Esophagus mucosa (tissue), 1 donor: ENCODE measurements at regions not wholly inside any gene's neighbourhood (a gene's known extent, or its start where the extent isn't known, plus 50 kb on each side); places are given as distances from the start of the nearest gene placed in this dataset.
"Not testable (repeated sequence)": the region's sequence is repeated elsewhere in the genome, so short reads cannot be mapped to it uniquely, and the experiment has no call there.

Experiments used
- ATAC-seq: fragments of 200-7000 bp; cut with Tn5 transposase; one replicate; pipeline ENCODE4 v1.9.1; 2020
- donor health status: DM: yes; HTN: yes; CAD: no.

DNA sequence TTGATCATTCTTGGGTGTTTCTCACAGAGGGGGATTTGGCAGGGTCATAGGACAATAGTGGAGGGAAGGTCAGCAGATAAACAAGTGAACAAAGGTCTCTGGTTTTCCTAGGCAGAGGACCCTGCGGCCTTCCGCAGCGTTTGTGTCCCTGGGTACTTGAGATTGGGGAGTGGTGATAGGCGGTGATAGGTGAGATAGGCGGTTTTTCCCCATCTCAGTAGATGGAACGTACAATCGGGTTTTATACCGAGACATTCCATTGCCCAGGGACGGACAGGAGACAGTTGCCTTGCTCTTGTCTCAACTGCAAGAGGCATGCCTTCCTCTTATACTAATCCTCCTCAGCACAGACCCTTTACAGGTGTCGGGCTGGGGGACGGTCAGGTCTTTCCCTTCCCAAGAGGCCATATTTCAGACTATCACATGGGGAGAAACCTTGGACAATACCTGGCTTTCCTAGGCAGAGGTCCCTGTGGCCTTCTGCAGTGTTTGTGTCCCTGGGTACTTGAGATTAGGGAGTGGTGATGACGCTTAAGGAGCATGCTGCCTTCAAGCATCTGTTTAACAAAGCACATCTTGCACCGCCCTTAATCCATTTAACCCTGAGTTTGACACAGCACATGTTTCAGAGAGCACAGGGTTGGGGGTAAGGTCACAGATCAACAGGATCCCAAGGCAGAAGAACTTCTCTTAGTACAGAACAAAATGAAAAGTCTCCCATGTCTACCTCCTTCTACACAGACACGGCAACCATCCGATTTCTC, 86.2 kb downstream of the OR2B2 start:
- ATAC-seq, result not testable (repeated sequence)

DNA sequence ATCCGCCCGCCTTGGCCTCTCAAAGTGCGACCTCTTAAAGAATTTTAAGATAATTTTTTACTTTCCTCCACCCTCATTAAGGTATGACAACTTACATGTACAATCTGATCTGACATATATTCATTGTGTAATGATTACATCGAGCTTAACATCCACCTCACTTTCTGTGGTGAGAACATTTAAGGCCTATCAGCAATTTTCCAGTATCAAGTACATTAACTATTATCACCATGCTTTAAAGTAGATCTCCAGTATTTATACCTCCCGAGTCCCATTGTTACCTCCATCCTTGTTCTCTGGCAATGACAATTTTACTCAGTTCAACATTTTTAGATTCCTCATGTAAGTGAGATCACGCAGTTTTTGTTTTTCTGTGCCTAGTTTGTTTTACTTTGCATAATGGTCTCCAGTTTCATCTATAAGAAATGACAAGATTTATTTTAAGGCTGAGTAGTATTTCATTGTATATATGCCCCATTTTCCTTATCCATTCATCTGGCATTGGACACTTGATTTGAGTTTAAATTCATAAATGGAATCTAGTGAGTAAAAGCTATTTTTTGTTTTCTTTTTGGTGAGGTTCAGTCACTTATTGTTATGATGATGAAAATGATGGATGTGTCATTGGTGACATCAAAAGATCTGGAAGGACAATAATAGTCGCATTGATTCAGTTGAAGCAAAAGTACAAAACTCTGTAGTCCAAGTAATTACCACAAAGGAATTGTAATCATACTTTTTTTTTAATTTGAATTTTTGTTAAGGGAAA, 87.0 kb downstream of the OR2B2 start:
- peak; percentile 32 for ATAC-seq

DNA sequence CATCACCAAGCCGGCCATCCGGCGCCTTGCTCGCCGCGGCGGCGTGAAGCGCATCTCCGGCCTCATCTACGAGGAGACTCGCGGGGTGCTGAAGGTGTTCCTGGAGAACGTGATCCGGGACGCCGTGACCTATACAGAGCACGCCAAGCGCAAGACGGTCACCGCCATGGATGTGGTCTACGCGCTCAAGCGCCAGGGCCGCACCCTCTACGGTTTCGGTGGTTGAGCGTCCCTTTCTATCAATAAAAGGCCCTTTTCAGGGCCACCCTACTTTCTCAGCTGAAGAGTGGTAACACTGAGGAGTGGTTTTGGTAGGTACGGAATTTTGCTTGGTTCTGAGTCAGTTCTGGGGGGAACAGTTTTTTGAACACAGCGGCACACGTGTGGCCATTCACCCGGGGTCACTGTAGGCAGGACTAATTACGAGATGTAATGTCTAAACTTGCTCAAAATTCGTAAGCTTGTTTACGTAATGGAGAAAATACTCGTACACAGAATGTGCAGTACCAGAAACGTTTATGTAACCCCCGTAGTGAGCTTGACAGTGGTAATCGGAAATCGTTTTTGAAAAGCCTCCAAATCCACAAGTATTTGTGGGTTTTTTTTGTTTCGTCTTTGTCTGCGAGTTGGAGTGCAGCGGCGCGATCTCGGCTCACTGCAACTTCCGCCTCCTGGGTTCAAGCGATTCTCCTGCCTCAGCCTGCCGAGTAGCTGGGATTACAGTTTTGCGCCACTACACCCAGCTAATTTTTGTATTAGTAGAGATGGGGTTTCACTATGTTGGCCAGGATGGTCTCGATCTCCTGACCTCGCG, 87.8 kb downstream of the OR2B2 start:
- peak; percentile 83 for ATAC-seq

DNA sequence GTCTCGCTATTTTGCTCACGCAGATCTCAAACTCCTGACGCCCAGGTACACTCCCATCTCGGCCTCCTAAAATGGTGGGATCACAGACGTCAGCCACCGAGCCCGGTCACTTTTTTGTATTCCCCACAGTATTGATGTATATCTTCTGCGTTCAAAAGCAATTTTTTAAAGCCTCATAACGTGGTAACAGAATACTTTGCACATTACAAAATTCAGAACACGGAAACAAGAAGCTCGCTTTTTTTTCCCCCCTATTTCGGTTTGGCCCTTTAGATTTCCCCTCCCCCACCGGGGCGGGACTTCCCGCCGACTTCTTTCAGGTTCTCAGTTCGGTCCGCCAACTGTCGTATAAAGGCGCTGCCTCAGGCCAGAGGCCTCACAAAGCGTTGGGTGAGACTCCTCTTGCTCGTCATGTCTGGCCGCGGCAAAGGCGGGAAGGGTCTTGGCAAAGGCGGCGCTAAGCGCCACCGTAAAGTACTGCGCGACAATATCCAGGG, 88.4 kb downstream of the OR2B2 start:
- peak; percentile 93 for ATAC-seq

DNA sequence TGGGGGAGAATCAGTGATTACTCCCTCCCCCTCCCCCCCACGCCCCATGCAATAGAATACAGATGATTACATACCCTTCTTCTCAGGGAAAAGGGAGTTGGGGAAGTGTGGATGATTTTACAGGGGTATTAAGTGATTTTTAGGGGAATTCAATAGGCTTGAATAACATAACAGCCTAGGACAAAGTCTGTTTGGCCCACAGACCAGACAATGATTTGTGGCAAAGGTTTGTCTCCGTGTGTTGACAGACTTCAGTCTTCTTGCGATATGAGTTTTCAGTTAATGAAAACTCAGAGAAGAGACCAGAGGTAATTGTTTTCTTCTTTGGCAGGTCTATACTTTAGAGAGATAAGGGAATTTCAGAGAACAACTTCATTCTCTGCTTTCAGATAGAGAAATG, 95.3 kb downstream of the OR2B2 start:
- ATAC-seq, result no peak

DNA sequence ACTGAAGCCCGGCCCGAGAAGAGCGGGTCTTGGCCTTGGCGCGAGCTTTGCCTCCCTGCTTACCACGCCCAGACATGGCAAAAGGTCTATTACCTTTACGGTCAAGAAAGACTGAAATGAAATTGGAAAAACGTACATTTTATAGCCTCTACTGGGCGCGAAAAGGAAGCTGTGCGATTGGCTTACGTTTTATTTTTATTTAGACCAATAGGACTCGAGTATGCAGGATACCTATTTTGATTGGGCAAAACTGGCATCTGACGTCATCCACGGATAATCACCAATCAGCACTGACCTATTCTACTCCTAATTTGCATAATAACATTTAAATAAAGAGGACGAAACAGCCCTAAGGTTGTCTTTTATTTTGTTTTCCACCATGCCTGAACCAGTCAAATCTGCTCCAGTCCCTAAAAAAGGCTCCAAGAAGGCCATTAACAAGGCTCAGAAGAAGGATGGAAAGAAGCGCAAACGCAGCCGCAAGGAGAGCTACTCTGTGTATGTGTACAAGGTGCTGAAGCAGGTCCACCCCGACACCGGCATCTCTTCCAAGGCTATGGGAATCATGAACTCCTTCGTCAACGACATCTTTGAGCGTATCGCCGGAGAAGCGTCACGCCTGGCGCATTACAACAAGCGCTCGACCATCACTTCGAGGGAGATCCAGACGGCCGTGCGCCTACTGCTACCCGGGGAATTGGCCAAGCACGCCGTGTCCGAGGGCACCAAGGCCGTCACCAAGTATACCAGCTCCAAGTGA, 97.4 kb downstream of the OR2B2 start:
- ATAC-seq, result peak; percentile 86

DNA sequence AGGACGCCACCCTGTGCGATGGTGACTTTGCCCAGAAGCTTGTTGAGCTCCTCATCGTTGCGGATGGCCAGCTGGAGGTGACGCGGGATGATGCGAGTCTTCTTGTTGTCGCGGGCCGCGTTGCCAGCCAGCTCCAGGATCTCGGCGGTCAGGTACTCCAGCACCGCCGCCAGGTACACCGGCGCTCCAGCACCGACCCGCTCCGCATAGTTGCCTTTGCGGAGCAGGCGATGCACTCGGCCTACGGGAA, 97.9 kb downstream of the OR2B2 start:
- ATAC-seq, result not testable (repeated sequence)

DNA sequence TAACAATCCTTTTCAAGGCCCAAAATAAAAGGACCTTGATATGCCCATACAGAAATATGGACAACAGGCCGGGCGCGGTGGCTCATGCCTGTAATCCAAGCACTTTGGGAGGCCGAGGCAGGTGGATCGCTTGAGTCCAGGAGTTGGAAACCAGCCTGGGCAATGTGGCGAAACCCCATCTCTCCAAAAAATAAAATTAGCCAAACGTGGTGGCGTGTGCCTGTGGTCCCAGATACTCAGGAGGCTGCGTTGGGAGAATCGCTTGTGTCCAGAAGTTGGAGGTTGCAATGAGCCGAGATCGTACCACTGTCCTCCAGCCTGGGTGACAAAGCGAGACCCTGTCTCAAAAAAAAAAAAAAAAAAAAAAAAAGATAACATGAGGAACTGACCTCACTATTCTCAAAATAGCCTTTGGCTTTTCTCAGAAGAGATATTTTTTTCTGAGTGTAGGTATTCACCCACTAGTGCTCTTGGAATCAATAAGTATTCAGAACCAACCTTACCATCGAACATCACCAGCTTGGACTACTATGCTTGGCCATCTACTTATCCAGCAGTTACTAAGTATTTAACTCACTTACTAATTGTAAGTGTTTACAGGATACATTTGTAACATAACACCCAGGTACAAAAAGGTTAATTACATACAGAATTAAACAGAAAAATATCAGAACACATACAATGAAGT, 99.2 kb downstream of the OR2B2 start:
- ATAC-seq, result no peak

DNA sequence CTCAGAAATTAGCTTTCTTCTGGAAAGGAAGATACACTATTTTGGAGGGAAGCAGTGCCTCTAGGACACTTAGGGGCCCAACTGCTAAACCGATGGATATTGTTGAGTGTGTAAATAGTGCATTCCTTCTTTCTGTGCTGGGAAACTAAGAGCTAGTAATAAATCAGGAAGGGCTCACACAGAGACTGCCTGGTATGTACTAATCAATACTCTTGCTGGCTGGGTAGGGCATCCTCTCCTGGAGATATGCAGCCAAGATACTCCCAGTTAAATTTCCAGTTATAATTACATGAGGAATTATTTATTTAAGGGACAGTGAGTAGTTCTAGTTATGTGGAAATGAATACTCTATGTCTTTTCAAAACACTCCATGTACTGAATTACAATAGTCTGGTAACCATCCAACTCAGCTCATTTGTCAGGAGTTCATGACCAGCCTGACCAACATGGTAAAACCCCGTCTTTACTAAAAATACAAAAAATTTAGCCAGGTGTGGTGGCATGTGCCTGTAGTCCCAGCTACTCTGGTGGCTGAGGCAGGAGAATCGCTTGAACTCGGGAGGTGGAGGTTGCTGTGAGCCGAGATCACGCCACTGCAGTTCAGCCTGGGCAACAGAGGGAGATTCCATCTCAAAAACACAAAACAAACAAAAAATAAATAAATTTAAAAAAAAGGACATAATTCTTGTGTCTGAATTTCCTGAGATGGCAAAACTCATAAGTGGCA, 100.0 kb downstream of the OR2B2 start:
- ATAC-seq, result no peak

DNA sequence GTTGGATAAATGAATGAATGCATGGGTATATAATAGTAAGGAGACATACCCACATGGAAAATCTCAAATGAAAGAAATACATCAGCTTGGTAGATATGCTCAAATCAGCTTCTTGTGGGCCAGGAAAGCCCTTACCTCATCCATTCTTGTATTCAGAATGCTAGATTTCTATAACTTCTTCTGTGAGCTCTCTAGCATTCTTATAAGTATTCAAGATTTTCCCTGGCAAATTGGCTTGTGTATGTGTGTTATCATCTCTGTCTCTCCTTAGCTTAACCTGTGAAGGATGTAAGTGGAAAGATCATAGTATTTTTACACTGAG, 100.8 kb downstream of the OR2B2 start:
- ATAC-seq, result no peak

DNA sequence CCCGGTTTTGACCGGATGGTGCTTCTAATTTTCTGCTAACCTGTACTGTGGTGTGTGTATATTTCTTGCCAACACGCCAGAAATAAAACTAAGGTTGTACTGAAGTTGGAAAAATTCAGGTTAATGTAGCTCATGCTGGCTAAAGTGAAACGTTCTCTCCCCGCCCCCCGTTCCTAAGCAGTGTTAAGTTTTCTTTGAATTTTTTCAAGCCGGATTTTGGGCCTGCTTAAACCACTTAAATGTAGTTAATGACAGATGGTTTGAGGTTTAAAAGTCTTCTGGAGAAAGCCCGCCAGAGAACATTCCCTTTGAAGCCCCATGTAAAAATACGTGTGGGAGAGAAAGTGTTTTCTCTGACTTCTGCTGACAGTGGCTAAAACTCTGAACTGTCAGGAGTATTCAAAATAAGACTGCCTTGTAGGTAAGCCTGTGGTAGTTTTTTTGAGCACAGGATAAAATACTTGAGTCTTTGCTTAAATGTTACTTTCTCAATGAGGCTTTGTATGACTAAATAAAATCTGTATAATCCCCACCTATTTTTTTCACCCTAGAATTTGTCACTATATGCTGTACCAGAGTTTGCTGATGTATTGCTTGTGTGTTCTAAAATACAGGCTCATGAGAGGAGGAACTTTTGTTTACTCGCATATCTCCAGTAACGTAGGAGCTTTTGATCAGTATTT, 101.3 kb downstream of the OR2B2 start:
- ATAC-seq, result no peak

DNA sequence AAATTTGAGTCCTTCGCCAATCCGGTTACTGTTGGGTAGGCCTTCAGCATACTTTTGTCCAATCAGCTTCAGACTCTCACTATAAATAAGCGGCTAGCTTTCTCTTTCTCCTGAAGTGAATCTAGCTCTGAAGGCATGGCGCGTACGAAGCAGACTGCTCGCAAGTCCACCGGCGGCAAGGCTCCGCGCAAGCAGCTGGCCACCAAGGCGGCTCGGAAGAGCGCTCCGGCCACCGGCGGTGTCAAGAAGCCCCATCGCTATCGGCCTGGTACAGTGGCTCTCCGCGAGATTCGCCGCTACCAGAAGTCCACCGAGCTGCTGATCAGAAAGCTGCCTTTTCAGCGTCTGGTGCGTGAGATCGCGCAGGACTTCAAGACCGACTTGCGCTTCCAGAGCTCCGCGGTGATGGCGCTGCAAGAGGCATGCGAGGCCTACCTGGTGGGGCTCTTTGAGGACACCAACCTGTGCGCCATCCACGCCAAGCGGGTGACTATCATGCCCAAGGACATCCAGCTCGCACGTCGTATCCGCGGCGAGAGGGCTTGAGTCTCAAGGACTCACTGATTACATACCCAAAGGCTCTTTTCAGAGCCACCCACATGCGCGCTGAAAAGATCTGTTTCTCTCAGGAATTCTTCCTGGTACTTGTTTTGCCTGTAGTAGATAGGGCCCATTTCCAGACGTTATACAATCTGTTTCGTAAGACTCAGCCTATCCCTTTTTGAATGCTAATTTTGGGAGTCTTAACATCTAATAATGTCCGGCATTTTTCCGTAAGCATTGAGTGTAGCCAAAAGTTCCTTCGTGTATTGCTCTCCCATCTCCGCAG, 102.0 kb downstream of the OR2B2 start:
- peak; percentile 70 for ATAC-seq

DNA sequence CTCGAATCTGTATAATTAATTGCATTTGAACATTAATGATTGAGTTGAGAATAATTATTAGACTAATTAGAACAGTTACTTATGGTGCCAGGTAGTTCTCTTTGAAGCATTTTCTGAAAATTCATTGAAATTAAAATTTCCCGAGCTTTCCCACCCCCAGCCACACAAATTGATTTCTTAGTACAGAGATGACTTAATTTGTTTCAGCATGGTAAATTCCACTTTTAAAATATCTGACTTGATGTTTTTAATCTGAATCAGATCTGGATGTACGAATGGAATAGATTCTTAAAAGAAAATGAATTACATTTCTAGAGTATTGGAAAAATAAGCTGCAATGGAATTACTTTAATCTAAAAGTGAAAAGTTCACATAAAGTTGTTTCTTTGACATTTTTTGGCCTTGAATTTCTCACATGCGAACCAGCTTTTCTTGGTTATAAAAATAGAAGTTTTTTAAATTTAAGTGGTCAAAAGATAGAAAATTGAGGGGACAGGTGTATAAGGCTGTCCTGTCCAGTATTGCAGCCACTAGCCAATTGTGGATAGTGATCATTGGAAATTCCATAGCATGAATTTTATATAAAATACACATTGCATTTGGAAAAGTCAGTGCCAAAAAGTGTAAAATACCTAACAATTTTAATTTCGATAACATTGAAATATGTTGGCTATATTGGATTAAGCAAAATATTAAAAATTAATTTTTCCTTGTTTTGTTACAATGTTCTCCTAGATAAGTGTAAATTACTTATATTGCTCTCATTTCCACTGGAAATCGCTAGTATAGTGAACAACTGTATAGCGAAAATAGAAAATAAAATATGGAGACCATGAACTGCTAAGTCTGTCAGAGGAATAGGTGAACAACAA, 102.9 kb downstream of the OR2B2 start:
- ATAC-seq, result no peak

DNA sequence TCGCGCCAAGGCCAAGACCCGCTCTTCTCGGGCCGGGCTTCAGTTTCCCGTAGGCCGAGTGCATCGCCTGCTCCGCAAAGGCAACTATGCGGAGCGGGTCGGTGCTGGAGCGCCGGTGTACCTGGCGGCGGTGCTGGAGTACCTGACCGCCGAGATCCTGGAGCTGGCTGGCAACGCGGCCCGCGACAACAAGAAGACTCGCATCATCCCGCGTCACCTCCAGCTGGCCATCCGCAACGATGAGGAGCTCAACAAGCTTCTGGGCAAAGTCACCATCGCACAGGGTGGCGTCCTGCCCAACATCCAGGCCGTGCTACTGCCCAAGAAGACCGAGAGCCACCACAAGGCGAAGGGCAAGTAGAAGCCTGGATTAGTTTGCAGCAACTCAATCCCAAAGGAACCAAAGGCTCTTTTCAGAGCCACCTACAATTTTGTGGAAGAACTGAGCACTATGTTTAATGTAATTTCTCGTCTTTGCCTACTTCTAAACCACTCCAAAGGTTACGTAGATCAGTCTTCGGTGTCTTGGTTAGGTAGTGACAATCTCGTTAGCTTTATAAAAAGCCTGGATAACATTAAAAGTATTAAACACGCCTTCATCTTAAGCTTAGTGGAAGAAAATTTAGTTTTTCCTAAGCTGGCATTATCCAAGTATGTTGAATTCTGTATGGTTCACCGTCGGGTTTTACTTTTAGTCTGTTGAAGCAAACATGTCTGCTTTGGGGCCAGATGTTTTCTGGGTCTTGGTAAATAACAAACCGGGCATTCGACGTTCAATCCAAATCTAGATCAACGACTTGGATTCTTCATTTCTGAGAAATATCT, 103.7 kb downstream of the OR2B2 start:
- peak; percentile 1 for ATAC-seq

DNA sequence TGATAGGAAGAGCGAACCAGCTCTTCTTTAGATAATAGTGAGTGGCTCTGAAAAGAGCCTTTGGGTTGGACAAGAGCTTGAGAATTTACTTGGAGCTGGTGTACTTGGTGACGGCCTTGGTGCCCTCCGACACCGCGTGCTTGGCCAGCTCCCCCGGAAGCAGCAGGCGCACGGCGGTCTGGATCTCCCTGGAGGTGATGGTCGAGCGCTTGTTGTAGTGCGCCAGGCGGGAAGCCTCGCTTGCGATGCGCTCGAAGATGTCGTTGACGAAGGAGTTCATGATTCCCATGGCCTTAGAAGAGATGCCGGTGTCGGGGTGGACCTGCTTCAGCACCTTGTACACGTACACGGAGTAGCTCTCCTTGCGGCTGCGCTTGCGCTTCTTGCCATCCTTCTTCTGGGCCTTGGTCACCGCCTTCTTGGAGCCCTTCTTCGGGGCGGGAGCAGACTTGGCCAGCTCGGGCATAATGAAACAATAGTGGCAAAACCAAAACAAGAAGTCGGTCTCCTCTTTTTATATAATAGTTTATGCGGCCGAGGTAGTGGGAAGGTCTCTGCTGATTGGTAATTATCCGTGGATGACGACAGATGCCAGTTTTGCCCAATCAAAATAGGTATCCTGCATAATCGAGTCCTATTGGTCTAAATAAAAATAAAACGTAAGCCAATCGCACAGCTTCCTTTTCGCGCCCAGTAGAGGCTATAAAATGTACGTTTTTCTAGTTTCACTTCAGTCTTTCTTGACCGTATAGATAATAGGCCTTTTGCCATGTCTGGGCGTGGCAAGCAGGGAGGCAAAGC, 104.6 kb downstream of the OR2B2 start:
- ATAC-seq, result peak; percentile 87

DNA sequence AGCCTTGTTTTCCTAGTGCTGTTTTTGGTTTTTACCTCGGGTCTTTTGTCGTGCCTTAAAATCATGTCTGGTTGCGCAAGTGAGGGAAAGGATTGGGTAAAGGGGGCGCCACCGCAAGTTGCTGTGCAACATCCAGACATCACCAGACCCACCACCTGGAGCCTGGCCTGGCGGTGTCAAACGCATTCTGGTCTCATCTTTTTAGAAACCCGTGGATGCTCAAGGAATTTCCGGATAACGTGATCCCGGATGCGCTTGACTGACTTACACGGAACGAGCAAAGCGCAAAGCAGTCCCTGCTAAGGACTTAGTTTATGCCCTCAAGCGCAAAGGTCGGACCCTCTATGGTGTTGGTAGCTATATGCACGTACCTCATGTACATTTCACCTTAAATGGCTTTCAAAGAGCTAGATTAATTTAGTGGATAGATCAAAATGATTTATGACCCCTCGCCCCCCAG, 105.2 kb downstream of the OR2B2 start:
- ATAC-seq, result no peak

DNA sequence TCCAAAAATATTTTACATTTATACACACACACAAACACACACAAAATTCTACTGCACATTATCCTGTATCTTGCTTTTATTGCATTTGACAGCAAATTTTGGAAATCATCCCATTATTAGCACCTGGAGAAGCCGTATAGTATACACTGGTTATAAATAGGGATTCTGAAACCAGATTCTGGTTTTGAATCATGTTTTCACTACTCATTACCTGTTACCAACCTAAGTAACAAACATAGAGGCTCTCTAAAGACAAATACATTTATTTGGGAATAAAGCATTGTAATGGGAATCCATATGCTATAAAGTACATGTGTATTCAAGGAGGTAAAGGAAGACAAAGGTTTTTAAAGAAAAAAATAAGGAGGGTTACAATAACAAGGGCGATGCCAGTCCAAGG, 106.8 kb downstream of the OR2B2 start:
- no peak for ATAC-seq
